GM23338 (cell line): ENCODE measurements at regions not wholly inside any gene's neighbourhood (a gene's known extent, or its start where the extent isn't known, plus 50 kb on each side); places are given as distances from the start of the nearest gene placed in this dataset.
A peak's percentile ranks its signal among the peaks of the same experiment; 100 is the strongest.

ENCODE experiments used
- ATAC-seq: fragments of 200-7000 bp; cut with Tn5 transposase; 3 replicates; pipeline ENCODE4 v1.9.1; 2020
- DNase-seq: peaks from one replicate; pipeline ENCODE4 v3.0.0-alpha.2; 2015; ENCODE audit warnings: low spot score
- H2AFZ ChIP-seq: fragments of 200-600 bp; sonication (generic); 2 replicates; pipeline ENCODE4 v1.8.0; 2016; ENCODE audit warnings: antibody characterized with exemption, mild to moderate bottlenecking, moderate library complexity
- H3F3A ChIP-seq: fragments of 200-600 bp; sonication (generic); replicated peaks from 2 replicates; pipeline ENCODE4 v1.8.0; 2017; ENCODE audit warnings: antibody characterized with exemption, mixed run types, low read depth
- H3K27ac ChIP-seq: fragments of 200-600 bp; sonication (generic); 2 replicates; pipeline ENCODE4 v1.6.1; 2016; ENCODE audit warnings: low read depth
- H3K27me3 ChIP-seq: fragments of 200-600 bp; sonication (generic); 2 replicates; pipeline ENCODE4 v1.8.0; 2016; ENCODE audit warnings: mild to moderate bottlenecking, mixed run types, moderate library complexity; ENCODE audit not compliant: insufficient read depth
- H3K36me3 ChIP-seq: fragments of 200-600 bp; sonication (generic); 2 replicates; pipeline ENCODE4 v1.8.0; 2016; ENCODE audit warnings: mild to moderate bottlenecking; ENCODE audit not compliant: insufficient read depth
- H3K4me1 ChIP-seq: fragments of 200-600 bp; sonication (generic); 2 replicates; pipeline ENCODE4 v1.8.0; 2016; ENCODE audit warnings: mild to moderate bottlenecking, moderate library complexity; ENCODE audit not compliant: insufficient read depth
- H3K4me2 ChIP-seq: fragments of 200-600 bp; sonication (generic); 2 replicates; pipeline ENCODE4 v1.7.1; 2017; ENCODE audit warnings: mixed run types
- H3K4me3 ChIP-seq: fragments of 200-600 bp; sonication (generic); 2 replicates; pipeline ENCODE4 v1.6.1; 2016; ENCODE audit warnings: mixed run types
- H3K79me2 ChIP-seq: fragments of 200-600 bp; sonication (generic); replicated peaks from 2 replicates; pipeline ENCODE4 v1.8.0; 2017; ENCODE audit warnings: mild to moderate bottlenecking; ENCODE audit not compliant: insufficient read depth
- H3K9me2 ChIP-seq: fragments of 200-600 bp; sonication (generic); 2 replicates; pipeline ENCODE4 v1.8.0; 2017; ENCODE audit not compliant: insufficient read depth
- H4K20me1 ChIP-seq: fragments of 200-600 bp; sonication (generic); replicated peaks from 2 replicates; pipeline ENCODE4 v1.8.0; 2017; ENCODE audit warnings: mild to moderate bottlenecking; ENCODE audit not compliant: insufficient read depth
- H3K27ac Mint-ChIP-seq: 2 replicates; pipeline ENCODE4 v1.8.0; 2020; ENCODE audit warnings: inconsistent platforms, mild to moderate bottlenecking, moderate library complexity, mixed read lengths
- H3K27me3 Mint-ChIP-seq: 3 replicates; pipeline ENCODE4 v1.8.0; 2022; ENCODE audit warnings: low read depth, mild to moderate bottlenecking, moderate library complexity, mixed read lengths, inconsistent platforms; ENCODE audit not compliant: insufficient read depth, poor library complexity
- H3K36me3 Mint-ChIP-seq: 3 replicates; pipeline ENCODE4 v1.8.0; 2021; ENCODE audit warnings: low read depth, mild to moderate bottlenecking, inconsistent platforms, moderate library complexity, mixed read lengths
- H3K4me1 Mint-ChIP-seq: 3 replicates; pipeline ENCODE4 v1.8.0; 2020; ENCODE audit warnings: mild to moderate bottlenecking, inconsistent platforms, mixed read lengths
- H3K4me3 Mint-ChIP-seq: 3 replicates; pipeline ENCODE4 v1.8.0; 2021; ENCODE audit warnings: moderate library complexity, mild to moderate bottlenecking, inconsistent platforms, mixed read lengths
- H3K9me3 Mint-ChIP-seq: 3 replicates; pipeline ENCODE4 v1.8.0; 2020; ENCODE audit warnings: moderate library complexity, mild to moderate bottlenecking, inconsistent platforms, mixed read lengths
- CREB1 ChIP-seq: fragments of 250-450 bp; sonication (Bioruptor Pico); IDR thresholded peaks from 2 replicates; pipeline ENCODE4 v1.5.0; 2020; ENCODE audit warnings: low read depth, mild to moderate bottlenecking, moderate library complexity
- ETS1 ChIP-seq: IDR thresholded peaks from 2 replicates; pipeline ENCODE4 v1.6.1; 2016; ENCODE audit warnings: antibody characterized with exemption
- NANOG ChIP-seq: IDR thresholded peaks from 2 replicates; pipeline ENCODE4 v1.6.1; 2016; ENCODE audit warnings: antibody characterized with exemption, borderline replicate concordance
- POLR2AphosphoS5 ChIP-seq: IDR thresholded peaks from 2 replicates; pipeline ENCODE4 v1.6.1; 2016; ENCODE audit warnings: antibody characterized with exemption, low read depth
- REST ChIP-seq: IDR thresholded peaks from one replicate; pipeline ENCODE4 v1.6.1; 2018; ENCODE audit warnings: antibody characterized with exemption; ENCODE audit not compliant: unreplicated experiment
- STAT1 ChIP-seq: IDR thresholded peaks from one replicate; pipeline ENCODE4 v1.6.1; 2016; ENCODE audit warnings: antibody characterized with exemption; ENCODE audit not compliant: unreplicated experiment
- ZNF331 ChIP-seq: fragments of 250-450 bp; sonication (Bioruptor Pico); IDR thresholded peaks from 2 replicates; pipeline ENCODE4 v1.5.0; 2020; ENCODE audit warnings: low read depth, mild to moderate bottlenecking, moderate library complexity
- ZNF462 ChIP-seq: fragments of 250-450 bp; sonication (Bioruptor Pico); IDR thresholded peaks from 2 replicates; pipeline ENCODE4 v1.5.0; 2020; ENCODE audit warnings: mild to moderate bottlenecking, moderate library complexity

- ATAC-seq: no peak
Observed at GRCh38 chr4:44845993-44846392, 119.6 kb upstream of the GNPDA2 start.

More at GRCh38 chr4:44845993-44846392, 119.6 kb upstream of the GNPDA2 start:
- H3K79me2 ChIP-seq: no peaks in the 10 kb centered on the region
- Mint-ChIP-seq H3K36me3 (no peaks in the 10 kb centered on the region), H3K9me3 (no peaks in the 10 kb centered on the region; the same call in 2 of the 3 replicates), H3K4me1 (no peaks in the 10 kb centered on the region; the same call in 2 of the 3 replicates), H3K27ac (no peak overlapping the region), H3K4me3 (no peak overlapping the region), H3K27me3 (no peaks in the 10 kb centered on the region)
- H3K27ac ChIP-seq: no peak overlapping the region
- H2AFZ ChIP-seq: peak overlapping the region; percentile 47; the same call in 1 of the 2 replicates
- TF ChIP-seq POLR2AphosphoS5: no peak
- no peak for TF ChIP-seq ZNF331 (CRISPR knock-in tag)
- no peak for TF ChIP-seq CREB1 (CRISPR knock-in tag)
- no peak for TF ChIP-seq ZNF462 (CRISPR knock-in tag)
- no peak for TF ChIP-seq ETS1
- TF ChIP-seq NANOG: no peak
- TF ChIP-seq REST: no peak
- TF ChIP-seq STAT1: no peak
- H3K9me2 ChIP-seq: peaks cover 2% of the 10 kb centered on the region; the same call in 1 of the 2 replicates
- no peak overlapping the region for H3K4me3 ChIP-seq
- no peaks in the 10 kb centered on the region for H3K27me3 ChIP-seq
- no peaks in the 10 kb centered on the region for H3K4me1 ChIP-seq
- H3K36me3 ChIP-seq: no peaks in the 10 kb centered on the region
- H3K4me2 ChIP-seq: no peak overlapping the region
- no peak for DNase-seq
- no peaks in the 10 kb centered on the region for H4K20me1 ChIP-seq
- H3F3A ChIP-seq: no peaks in the 10 kb centered on the region
